HepG2 (cell line): ENCODE measurements at regions not wholly inside any gene's neighbourhood (a gene's known extent, or its start where the extent isn't known, plus 50 kb on each side); places are given as distances from the start of the nearest gene placed in this dataset.
A peak's percentile ranks its signal among the peaks of the same experiment; 100 is the strongest.

Experiments used
- ESRRA ChIP-seq: sonication (generic); formaldehyde crosslinking; IDR thresholded peaks from 2 replicates; pipeline ENCODE4 v1.5.1; 2020; ENCODE audit warnings: mild to moderate bottlenecking, low read depth, missing genetic modification reagents
- GABPA ChIP-seq, 2 experiments: IDR thresholded peaks; 2 replicates each; pipeline ENCODE4 v1.6.1; 2011 to 2016; ENCODE audit warnings: low read depth in 2 of 2, low read length in 1 of 2, missing biosample characterization in 1 of 2, missing genetic modification characterization in 1 of 2
- IRX3 ChIP-seq: sonication (generic); formaldehyde crosslinking; IDR thresholded peaks from 2 replicates; pipeline ENCODE4 v1.8.1; 2023; ENCODE audit warnings: mild to moderate bottlenecking, low read depth, missing genetic modification reagents, borderline replicate concordance
- JUND ChIP-seq: sonication (generic); formaldehyde crosslinking; IDR thresholded peaks from 2 replicates; pipeline ENCODE4 v1.8.0; 2022; ENCODE audit warnings: mild to moderate bottlenecking, missing genetic modification reagents
- KDM6A ChIP-seq: IDR thresholded peaks from 2 replicates; pipeline ENCODE4 v1.6.1; 2016; ENCODE audit warnings: low read depth
- MIXL1 ChIP-seq: IDR thresholded peaks from 2 replicates; pipeline ENCODE4 v1.6.1; 2016
- MXD3 ChIP-seq: IDR thresholded peaks from 2 replicates; pipeline ENCODE4 v1.6.1; 2016; ENCODE audit warnings: mild to moderate bottlenecking, missing biosample characterization, missing genetic modification reagents
- NFYB ChIP-seq: sonication (generic); formaldehyde crosslinking; IDR thresholded peaks from 2 replicates; pipeline ENCODE4 v1.4.0; 2020; ENCODE audit warnings: missing genetic modification reagents
- RNF219 ChIP-seq: sonication (generic); formaldehyde crosslinking; IDR thresholded peaks from 2 replicates; pipeline ENCODE4 v1.5.0; 2020; ENCODE audit warnings: mild to moderate bottlenecking, missing genetic modification reagents
- SAFB2 ChIP-seq: sonication (generic); formaldehyde crosslinking; IDR thresholded peaks from 2 replicates; pipeline ENCODE4 v1.5.1; 2020; ENCODE audit warnings: missing genetic modification reagents, low read depth, mild to moderate bottlenecking, borderline replicate concordance
- SMARCE1 ChIP-seq: fragments of 450-650 bp; IDR thresholded peaks from 2 replicates; pipeline ENCODE4 v1.6.1; 2017; ENCODE audit warnings: borderline replicate concordance
- SP2 ChIP-seq: sonication (generic); formaldehyde crosslinking; IDR thresholded peaks from 2 replicates; pipeline ENCODE4 v1.5.1; 2020; ENCODE audit warnings: mild to moderate bottlenecking, missing genetic modification reagents
- STAG1 ChIP-seq: sonication (generic); formaldehyde crosslinking; IDR thresholded peaks from 2 replicates; pipeline ENCODE4 v1.4.0; 2020; ENCODE audit warnings: missing genetic modification reagents
- TRIM22 ChIP-seq: fragments of 450-650 bp; IDR thresholded peaks from 2 replicates; pipeline ENCODE4 v1.6.1; 2017
- TRIM24 ChIP-seq: sonication (generic); formaldehyde crosslinking; IDR thresholded peaks from 2 replicates; pipeline ENCODE4 v1.8.0; 2022; ENCODE audit warnings: mild to moderate bottlenecking, missing genetic modification reagents
- ZBTB46 ChIP-seq: sonication (generic); formaldehyde crosslinking; IDR thresholded peaks from 2 replicates; pipeline ENCODE4 v1.4.0; 2020; ENCODE audit warnings: mild to moderate bottlenecking, missing genetic modification reagents, borderline replicate concordance
- ZNF3 ChIP-seq: IDR thresholded peaks from 2 replicates; pipeline ENCODE4 v1.7.0; 2017; ENCODE audit warnings: inconsistent platforms
- ZNF333 ChIP-seq: sonication (generic); formaldehyde crosslinking; IDR thresholded peaks from 2 replicates; pipeline ENCODE4 v1.4.0; 2020; ENCODE audit warnings: mild to moderate bottlenecking, missing genetic modification reagents, borderline replicate concordance
- ZNF343 ChIP-seq: sonication (generic); formaldehyde crosslinking; IDR thresholded peaks from 2 replicates; pipeline ENCODE4 v1.4.0; 2020; ENCODE audit warnings: mild to moderate bottlenecking, missing genetic modification reagents
- ZNF451 ChIP-seq: sonication (generic); formaldehyde crosslinking; IDR thresholded peaks from 2 replicates; pipeline ENCODE4 v1.5.0; 2020; ENCODE audit warnings: mild to moderate bottlenecking, missing genetic modification reagents
- ZNF550 ChIP-seq: sonication (generic); formaldehyde crosslinking; IDR thresholded peaks from 2 replicates; pipeline ENCODE4 v1.4.0; 2020; ENCODE audit warnings: mild to moderate bottlenecking, missing genetic modification reagents, borderline replicate concordance
- ZNF670 ChIP-seq: sonication (generic); formaldehyde crosslinking; IDR thresholded peaks from 2 replicates; pipeline ENCODE4 v1.8.0; 2022; ENCODE audit warnings: mild to moderate bottlenecking, missing genetic modification reagents, borderline replicate concordance
- ZNF766 ChIP-seq: sonication (generic); formaldehyde crosslinking; IDR thresholded peaks from 2 replicates; pipeline ENCODE4 v1.5.0; 2020; ENCODE audit warnings: missing genetic modification reagents, borderline replicate concordance
- ZNF83 ChIP-seq: sonication (generic); formaldehyde crosslinking; IDR thresholded peaks from 2 replicates; pipeline ENCODE4 v1.4.0; 2020; ENCODE audit warnings: missing genetic modification reagents, mild to moderate bottlenecking, borderline replicate concordance
- TF ChIP-seq, protein P1 (sequence below): sonication (generic); formaldehyde crosslinking; IDR thresholded peaks from 2 replicates; pipeline ENCODE4 v1.4.0; 2020; ENCODE audit warnings: mild to moderate bottlenecking, missing genetic modification reagents

DNA sequence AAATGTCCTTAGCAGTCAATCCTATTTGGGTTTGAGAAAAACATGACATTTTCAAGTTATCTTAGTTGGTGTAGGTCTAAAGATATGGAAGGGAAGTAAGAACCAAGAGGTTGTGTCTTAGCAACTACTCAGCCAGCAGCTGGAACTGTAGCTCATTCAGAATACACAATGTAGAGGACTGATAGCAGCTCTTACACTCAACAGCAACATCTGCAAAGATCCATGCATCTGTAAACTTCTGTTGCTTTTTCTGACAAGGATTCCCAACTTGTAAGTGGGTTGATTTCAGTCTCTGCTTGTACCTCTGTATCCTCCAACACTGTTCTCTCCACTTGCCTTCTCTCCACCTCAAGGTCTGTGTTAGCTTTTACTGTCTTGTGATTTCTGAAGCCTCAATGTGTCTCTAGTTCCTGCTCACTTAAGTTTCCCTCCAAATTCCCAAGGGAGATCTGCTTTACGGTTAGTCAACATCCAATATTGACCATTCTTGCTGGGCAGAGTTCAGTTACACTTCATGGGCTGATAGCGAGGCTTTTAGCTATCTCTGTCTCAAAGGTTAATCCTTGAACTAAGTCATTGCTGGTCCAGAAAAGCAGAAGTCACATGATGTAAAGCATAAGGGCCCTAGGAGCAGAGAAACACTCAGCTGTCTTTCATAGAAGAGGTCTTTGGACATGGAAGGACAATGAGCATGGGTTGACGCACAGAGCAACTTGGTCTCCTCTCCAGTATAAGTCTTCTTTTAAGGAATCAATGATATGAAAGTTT lies 71.6 kb upstream of the LGSN start (continued):
- peak; percentile 65; the same call in 1 of the 2 replicates for TF ChIP-seq SAFB2
- peak; percentile 99 for TF ChIP-seq MIXL1
- TF ChIP-seq NFYB (CRISPR knock-in tag), result peak; percentile 47; the same call in 1 of the 2 replicates
- no peak for TF ChIP-seq RNF219
- TF ChIP-seq ZNF3 (CRISPR knock-in tag), result no peak; the same call in 1 of the 2 replicates
- TF ChIP-seq TRIM22, result no peak
- TF ChIP-seq IRX3 (CRISPR knock-in tag), result no peak
- peak; percentile 35; the same call in 1 of the 2 replicates for TF ChIP-seq ZNF343 (CRISPR knock-in tag)
- TF ChIP-seq JUND (CRISPR knock-in tag), result no peak
- no peak for TF ChIP-seq ZNF333 (CRISPR knock-in tag)
- TF ChIP-seq SP2 (CRISPR knock-in tag), result no peak
- no peak for TF ChIP-seq ZNF550 (CRISPR knock-in tag)
- peak; percentile 49 for TF ChIP-seq STAG1 (CRISPR knock-in tag)
- TF ChIP-seq KDM6A (CRISPR knock-in tag), result peak; percentile 100
- peak; percentile 94; the same call in 1 of the 2 replicates for TF ChIP-seq ZNF766 (CRISPR knock-in tag)
- no peak for TF ChIP-seq ZBTB46
- TF ChIP-seq TRIM24 (CRISPR knock-in tag), result no peak
- TF ChIP-seq ZNF670, result peak; percentile 15; the same call in 1 of the 2 replicates
- no peak for TF ChIP-seq ZNF83 (CRISPR knock-in tag)
- TF ChIP-seq, protein P1, sequence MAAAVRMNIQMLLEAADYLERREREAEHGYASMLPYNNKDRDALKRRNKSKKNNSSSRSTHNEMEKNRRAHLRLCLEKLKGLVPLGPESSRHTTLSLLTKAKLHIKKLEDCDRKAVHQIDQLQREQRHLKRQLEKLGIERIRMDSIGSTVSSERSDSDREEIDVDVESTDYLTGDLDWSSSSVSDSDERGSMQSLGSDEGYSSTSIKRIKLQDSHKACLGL (CRISPR knock-in tag), result no peak
- no peak; the same call in 1 of the 2 replicates for TF ChIP-seq ZNF451 (CRISPR knock-in tag)
- no peak for TF ChIP-seq GABPA (IDR thresholded peaks at IDR 0.05; ENCODE audit: low read depth, low read length)
- TF ChIP-seq GABPA (CRISPR knock-in tag; IDR thresholded peaks at IDR 0.05; ENCODE audit: low read depth), result peak; percentile 45; the same call in 1 of the 2 replicates
- TF ChIP-seq SMARCE1, result no peak
- peak; percentile 89 for TF ChIP-seq ESRRA
- TF ChIP-seq MXD3 (CRISPR knock-in tag), result no peak
